Tibial nerve (tissue), 4 donors: ENCODE measurements at regions not wholly inside any gene's neighbourhood (a gene's known extent, or its start where the extent isn't known, plus 50 kb on each side); places are given as distances from the start of the nearest gene placed in this dataset.

Experiments used
- DNase-seq, 2 donors: peaks; one replicate each; pipeline ENCODE4 v3.0.0-alpha.2; 2019; ENCODE audit warnings: low spot score in 2 of 2
- H3K27ac ChIP-seq, 4 donors: fragments of 200-600 bp; sonication (generic) in 3 of 4; one replicate each; pipeline ENCODE4 v1.5.1; 2017 to 2019; ENCODE audit warnings: mild to moderate bottlenecking in 1 of 4
- H3K27me3 ChIP-seq, 2 donors: fragments of 200-600 bp; sonication (generic) in 1 of 2; one replicate each; pipeline versions ENCODE4 v1.5.1 to v1.6.0; 2017 to 2019
- H3K36me3 ChIP-seq, 3 donors: fragments of 200-600 bp; sonication (generic); one replicate each; pipeline ENCODE4 v1.5.1; 2018 to 2019
- H3K4me1 ChIP-seq, 4 donors: fragments of 200-600 bp; sonication (generic) in 3 of 4; one replicate each; pipeline ENCODE4 v1.5.1; 2017 to 2019
- H3K4me3 ChIP-seq, 4 donors: fragments of 200-600 bp; sonication (generic) in 3 of 4; one replicate each; pipeline ENCODE4 v1.5.1; 2017 to 2019; ENCODE audit warnings: mild to moderate bottlenecking in 1 of 4, moderate library complexity in 1 of 4
- H3K9me3 ChIP-seq, 4 donors: fragments of 200-600 bp; sonication (generic) in 3 of 4; one replicate each; pipeline ENCODE4 v1.5.1; 2017 to 2019
- CTCF ChIP-seq, 5 experiments: fragments of 200-600 bp in 3 of 5; fragments of 450-650 bp in 2 of 5; sonication (generic) in 3 of 5; IDR thresholded peaks; one replicate each; pipeline ENCODE4 v1.5.1; 2016 to 2019; ENCODE audit warnings: antibody characterized with exemption in 5 of 5, mild to moderate bottlenecking in 3 of 5, moderate library complexity in 2 of 5
- EP300 ChIP-seq, 2 donors: sonication (generic); formaldehyde crosslinking; IDR thresholded peaks; one replicate each; pipeline ENCODE4 v1.6.1; 2017; ENCODE audit warnings: antibody characterized with exemption in 2 of 2, mild to moderate bottlenecking in 1 of 2
- POLR2A ChIP-seq, 2 donors: fragments of 450-650 bp; IDR thresholded peaks; one replicate each; pipeline ENCODE4 v1.6.1; 2017; ENCODE audit warnings: antibody characterized with exemption in 2 of 2, mild to moderate bottlenecking in 2 of 2, moderate library complexity in 2 of 2
- WGBS, 2 donors: methylation state at CpG; one replicate each; pipeline ENCODE4 v1.1.5; 2018; 5-methylcytosine and 5-hydroxymethylcytosine counted together

DNA sequence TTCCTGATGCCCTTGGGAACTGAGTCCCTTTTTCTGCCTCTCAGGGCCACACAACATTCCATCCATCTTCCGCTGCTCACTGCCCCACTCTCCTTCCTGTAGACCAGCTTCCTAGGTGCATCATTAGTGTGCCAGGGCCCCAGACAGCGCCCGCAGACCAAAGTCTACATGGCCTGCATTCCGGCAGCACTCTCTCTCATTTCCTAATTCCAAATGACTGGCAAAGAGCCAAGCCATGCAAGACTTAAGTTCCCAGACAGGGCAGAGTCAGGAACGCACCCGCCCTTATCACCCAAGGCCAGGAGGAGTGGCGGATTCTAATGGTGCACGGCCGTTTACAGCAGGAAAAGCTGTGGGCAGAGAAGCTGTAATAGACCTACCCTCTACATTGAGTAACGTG, 159.8 kb upstream of the ARID1B start:
- no peak for DNase-seq
- WGBS, 2 donors = 45 to 56% methylated on average over 10 of the region's 10 CpGs
- peaks cover 0 to 16% (median 1%) of the 10 kb centered on the region in 4 donors for H3K9me3 ChIP-seq
- no peaks in the 10 kb centered on the region for H3K4me1 ChIP-seq
- H3K4me3 ChIP-seq = no peak overlapping the region
- H3K27ac ChIP-seq = no peak overlapping the region
- TF ChIP-seq EP300 (IDR thresholded peaks at IDR 0.05) (peak in 1 of 2 donors; percentile 13), POLR2A (IDR thresholded peaks at IDR 0.05) (no peak), CTCF (IDR thresholded peaks at IDR 0.05) (no peak)
- H3K36me3 ChIP-seq = no peaks in the 10 kb centered on the region
- H3K27me3 ChIP-seq = no peaks in the 10 kb centered on the region

- peaks cover 0 to 24% (median 6%) of the 10 kb centered on the region in 4 donors for H3K9me3 ChIP-seq
- TF ChIP-seq EP300 (IDR thresholded peaks at IDR 0.05) (no peak), POLR2A (IDR thresholded peaks at IDR 0.05) (no peak), CTCF (IDR thresholded peaks at IDR 0.05) (no peak)
- H3K36me3 ChIP-seq = no peaks in the 10 kb centered on the region
- DNase-seq = no peak
- no peak overlapping the region for H3K27ac ChIP-seq
- no peaks in the 10 kb centered on the region for H3K27me3 ChIP-seq
- no peak overlapping the region for H3K4me3 ChIP-seq
- WGBS, 2 donors = 96 to 100% methylated on average over 1 of the region's 1 CpG
- no peaks in the 10 kb centered on the region for H3K4me1 ChIP-seq
Observed at GRCh38 chr6:156616495-156616894, 160.7 kb upstream of the ARID1B start.

- Histone ChIP-seq H3K9me3 (peaks cover 0 to 30% (median 10%) of the 10 kb centered on the region in 4 donors), H3K27me3 (no peaks in the 10 kb centered on the region), H3K4me1 (no peaks in the 10 kb centered on the region), H3K36me3 (no peaks in the 10 kb centered on the region), H3K4me3 (no peak overlapping the region), H3K27ac (no peak overlapping the region)
- TF ChIP-seq EP300 (IDR thresholded peaks at IDR 0.05) (no peak), CTCF (IDR thresholded peaks at IDR 0.05) (no peak)
- no peak for DNase-seq
- WGBS, 2 donors = 76 to 90% methylated on average over 1 of the region's 1 CpG
Observed at GRCh38 chr6:156613996-156614395, 163.2 kb upstream of the ARID1B start.

DNA sequence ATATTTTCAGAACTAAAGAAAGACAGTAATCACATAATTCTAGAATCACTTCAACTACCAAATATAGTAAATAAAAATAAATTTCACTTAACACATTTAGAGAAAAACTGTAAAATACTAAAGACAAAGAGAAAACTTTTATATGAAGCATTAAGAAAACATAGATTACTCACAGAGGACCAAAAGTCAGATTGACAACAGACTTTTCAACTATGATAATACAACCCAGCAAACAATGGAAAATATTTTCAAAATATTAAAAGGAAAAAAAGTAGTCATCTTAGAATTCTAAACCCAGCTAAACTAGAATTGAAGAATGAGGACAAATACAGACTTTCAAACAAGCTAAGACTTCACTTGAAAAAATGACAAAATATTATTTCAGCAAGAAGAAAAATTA, 164.8 kb upstream of the ARID1B start:
- Histone ChIP-seq H3K4me1 (no peaks in the 10 kb centered on the region), H3K27me3 (no peaks in the 10 kb centered on the region), H3K27ac (no peak overlapping the region), H3K9me3 (peaks cover 0 to 30% (median 10%) of the 10 kb centered on the region in 4 donors), H3K4me3 (no peak overlapping the region), H3K36me3 (no peaks in the 10 kb centered on the region)
- TF ChIP-seq EP300 (IDR thresholded peaks at IDR 0.05) = no peak
- TF ChIP-seq POLR2A (IDR thresholded peaks at IDR 0.05) = no peak
- TF ChIP-seq CTCF (IDR thresholded peaks at IDR 0.05) = no peak
- DNase-seq = no peak

DNA sequence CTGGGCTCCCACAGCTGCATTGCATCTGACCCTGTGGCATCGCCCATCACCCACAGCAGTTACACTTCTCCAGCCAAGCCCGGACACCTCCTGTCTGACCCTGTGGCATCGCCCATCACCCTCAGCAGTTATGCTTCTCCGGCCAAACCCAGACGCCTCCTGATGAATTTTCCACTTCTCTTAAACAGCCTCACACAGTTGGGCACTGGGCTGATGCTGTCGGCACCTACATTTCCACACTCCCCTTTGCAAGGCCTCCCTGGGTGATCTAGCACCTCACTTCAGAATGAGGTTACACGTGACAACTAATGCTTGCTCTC, 175.2 kb upstream of the ARID1B start:
- Histone ChIP-seq H3K27ac (peak overlapping the region in 1 of 4 donors; percentile 83), H3K4me1 (peaks cover 0 to 33% (median 5%) of the 10 kb centered on the region in 4 donors), H3K9me3 (peaks cover 0 to 6% (median 0%) of the 10 kb centered on the region in 4 donors), H3K4me3 (no peak overlapping the region), H3K27me3 (no peaks in the 10 kb centered on the region), H3K36me3 (no peaks in the 10 kb centered on the region)
- WGBS, 2 donors = 83% methylated on average over 7 of the region's 7 CpGs
- TF ChIP-seq POLR2A (IDR thresholded peaks at IDR 0.05) = no peak
- no peak for TF ChIP-seq EP300 (IDR thresholded peaks at IDR 0.05)
- no peak for TF ChIP-seq CTCF (IDR thresholded peaks at IDR 0.05)
- DNase-seq = no peak
